Endometrial microvascular endothelial cells (primary cell): ENCODE measurements at regions not wholly inside any gene's neighbourhood (a gene's known extent, or its start where the extent isn't known, plus 50 kb on each side); places are given as distances from the start of the nearest gene placed in this dataset.

Source experiments
- in situ Hi-C: cut with HindIII; loops from 2 replicates; pipeline ENCODE4 v1.10.0; 2017; ENCODE audit warnings: low sequenced_read_pairs, low pct_unique_long_range_greater_than_20kb; ENCODE audit errors: inconsistent ontology term

DNA sequence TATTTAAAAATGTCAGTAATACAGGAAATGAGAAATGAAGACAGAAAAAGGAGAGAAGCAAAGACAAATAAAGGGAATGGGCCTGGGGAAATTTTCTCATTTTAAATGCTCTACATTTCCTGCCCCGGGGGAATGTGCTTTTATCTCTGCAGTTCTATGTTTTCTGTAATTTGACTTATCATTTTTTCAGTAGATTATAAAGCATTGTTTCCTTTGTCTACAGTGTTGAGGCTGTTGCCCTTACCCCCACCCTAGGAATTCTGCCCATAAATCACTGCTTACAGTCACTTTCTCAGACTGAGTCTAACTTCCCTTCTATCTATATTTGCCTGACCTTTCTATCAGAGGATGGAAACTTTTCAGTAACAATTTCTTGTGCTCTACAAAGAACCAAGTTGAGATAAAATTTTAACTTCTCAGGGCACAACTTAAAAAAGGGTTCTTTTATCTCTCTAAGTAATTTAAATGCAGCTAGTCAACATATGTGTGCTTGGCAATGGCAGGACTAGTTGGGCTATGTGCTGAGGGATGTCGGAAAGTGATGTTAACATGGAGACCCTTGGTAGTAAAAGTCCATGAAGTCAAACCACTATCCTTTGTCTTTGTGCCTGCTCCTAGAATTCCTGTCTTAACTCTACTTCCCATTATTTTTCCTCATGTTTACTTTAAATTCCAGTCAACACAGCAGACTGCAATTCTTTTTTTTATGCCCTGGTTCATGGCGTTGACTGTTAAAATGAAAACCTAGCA, 146.5 kb upstream of the MMADHC start:
- in situ Hi-C loops: no loop called here

- in situ Hi-C loops: no loop called here
Observed at GRCh38 chr2:149732730-149733290, 145.2 kb upstream of the MMADHC start.

DNA sequence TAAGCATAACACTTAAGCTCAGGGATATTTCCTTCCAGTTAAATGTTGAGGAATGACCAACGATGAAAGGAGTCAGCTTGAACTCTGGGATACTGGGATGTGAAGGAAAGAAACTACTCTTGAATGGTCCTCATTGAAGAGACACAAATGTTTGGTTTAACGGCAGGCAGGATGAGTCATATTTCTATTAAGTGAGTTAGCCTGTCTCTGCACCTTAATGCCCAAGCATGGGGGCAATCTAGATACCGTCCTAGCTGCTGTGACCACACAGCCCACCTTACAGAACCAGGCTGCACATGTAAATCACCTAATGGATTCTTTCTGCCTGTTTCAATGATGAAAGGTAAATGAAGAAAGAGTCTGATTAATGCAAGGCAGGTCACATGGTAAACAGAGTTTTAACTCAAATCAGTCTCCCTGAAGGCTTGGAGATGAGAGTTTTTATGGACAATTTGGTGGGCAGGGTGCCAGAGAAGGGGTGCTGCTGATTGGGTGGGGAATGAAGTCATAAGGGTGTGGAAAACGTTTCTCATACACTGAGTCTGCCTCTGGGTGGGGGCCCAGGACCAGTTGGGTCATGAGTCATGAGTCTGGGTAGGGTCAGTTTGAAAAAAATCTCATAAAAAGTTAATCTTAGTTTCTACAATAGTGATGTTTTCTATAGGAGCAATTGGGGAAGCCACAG, 144.6 kb upstream of the MMADHC start:
- in situ Hi-C loops: no loop called here

DNA sequence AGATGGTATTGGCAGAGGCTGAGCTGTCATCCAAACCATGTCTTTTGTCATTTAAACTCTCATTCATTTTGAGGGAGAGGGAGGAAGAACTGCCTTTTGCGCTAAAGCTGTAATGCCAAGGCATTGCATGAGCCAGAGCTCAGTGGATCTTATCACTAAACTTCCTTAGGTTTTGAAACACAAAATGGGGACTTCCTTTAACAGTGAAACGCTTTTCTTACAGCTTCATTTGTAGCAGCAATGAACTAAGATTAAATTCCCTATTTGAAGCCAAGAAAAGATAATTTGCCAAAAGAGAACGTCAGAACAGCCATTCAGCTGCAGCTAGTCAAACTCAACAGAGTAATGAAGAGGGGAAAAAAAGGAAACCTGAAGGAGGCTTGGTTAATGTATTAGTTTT, 143.5 kb upstream of the MMADHC start:
- in situ Hi-C loops: no loop called here

- in situ Hi-C loops: no loop called here
Observed at GRCh38 chr2:149729586-149729985, 142.0 kb upstream of the MMADHC start.

- in situ Hi-C loops: no loop called here
Observed at GRCh38 chr2:149727927-149728326, 140.4 kb upstream of the MMADHC start.

DNA sequence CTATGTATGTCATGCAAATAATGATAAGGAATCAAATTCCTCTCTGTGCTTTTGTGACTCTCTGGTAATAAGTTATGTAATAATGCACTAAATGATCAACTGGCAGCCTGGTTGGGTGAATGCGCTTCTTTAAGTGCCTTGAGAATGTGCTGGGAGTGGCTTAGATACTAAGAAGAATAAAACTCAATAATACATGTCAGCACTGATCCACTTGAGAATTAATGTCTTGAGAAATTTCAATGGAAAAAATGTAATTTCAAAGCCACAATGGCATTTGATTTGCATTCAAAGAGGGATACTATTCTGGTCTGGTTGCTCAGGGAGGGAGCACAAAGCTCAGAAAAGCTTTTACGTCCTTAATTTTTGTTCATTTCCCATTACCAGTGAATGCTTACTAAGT, 137.7 kb upstream of the MMADHC start:
- in situ Hi-C loops: no loop called here

DNA sequence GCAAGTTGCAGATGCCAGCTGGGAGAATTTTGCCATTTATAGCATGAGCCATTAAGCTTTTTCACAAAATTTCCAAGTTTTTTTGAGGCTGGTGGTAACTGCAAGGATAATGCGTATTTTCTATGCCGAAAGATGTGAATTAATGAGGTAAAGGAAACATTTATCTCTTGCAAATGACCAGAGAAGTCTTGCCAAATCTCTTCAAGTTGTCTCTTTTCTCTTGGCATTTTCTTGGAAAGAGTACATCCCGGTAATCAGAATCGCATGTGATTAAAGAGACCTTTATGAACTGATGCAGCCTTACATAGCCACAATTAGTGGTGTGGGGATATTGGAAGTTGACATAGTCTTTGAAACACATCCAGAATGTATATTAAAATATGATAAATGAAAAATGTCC, 136.5 kb upstream of the MMADHC start:
- in situ Hi-C loops: no loop called here

- in situ Hi-C loops: no loop called here
Observed at GRCh38 chr2:149720615-149721014, 133.0 kb upstream of the MMADHC start.

- in situ Hi-C loops: no loop called here
Observed at GRCh38 chr2:149719695-149720094, 132.1 kb upstream of the MMADHC start.

DNA sequence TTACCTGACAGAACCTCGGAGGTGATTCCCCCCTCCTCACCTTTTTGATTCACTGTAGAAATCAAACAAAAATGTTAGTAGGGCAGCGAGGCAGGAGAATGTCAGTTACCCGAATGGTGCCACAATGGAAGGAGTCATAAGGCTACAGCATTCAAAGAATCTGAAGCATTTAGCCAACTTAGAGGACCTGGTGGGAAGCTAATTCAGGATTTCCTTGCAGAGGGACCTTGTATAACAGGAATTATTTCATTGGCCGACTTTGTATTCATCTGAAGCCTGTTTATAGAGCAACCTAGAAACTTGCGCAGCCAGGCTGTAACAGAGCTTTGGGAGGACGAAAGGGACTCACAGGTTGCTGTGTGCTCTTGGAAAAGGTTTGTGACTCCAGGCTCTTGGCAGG, 129.1 kb upstream of the MMADHC start:
- in situ Hi-C loops: no loop called here

DNA sequence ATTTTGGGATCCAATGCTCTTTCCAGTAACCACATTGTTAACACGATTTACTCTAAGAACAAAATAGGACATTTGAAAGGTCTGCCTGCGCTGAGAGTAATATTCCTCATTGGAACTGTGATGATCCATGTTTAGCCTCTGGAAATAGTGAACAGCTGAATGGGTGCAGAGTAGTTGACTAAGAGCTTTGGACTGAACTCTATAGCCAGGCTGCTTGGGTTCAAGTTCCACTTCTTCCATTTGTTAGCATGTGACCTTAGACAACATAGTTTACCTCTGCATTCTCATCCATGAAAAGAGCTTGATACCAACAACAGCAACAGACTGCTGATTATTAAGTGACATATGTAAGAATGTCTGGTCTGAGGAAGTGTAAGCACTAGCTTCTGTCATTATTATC, 128.3 kb upstream of the MMADHC start:
- in situ Hi-C loops: no loop called here

GRCh38 chr2:149715005-149715592, 127.5 kb upstream of the MMADHC start:
- in situ Hi-C loops: no loop called here

- in situ Hi-C loops: no loop called here
Observed at GRCh38 chr2:149709496-149710263, 122.1 kb upstream of the MMADHC start.

GRCh38 chr2:149703281-149703680, 115.7 kb upstream of the MMADHC start:
- in situ Hi-C loops: loop anchor here (5.0 kb wide), 1 partner anchor 56 kb away; no protein-coding TSS in a partner anchor

GRCh38 chr2:149702571-149702970, 115.0 kb upstream of the MMADHC start:
- in situ Hi-C loops: loop anchor here (5.0 kb wide), 1 partner anchor 55 kb away; no protein-coding TSS in a partner anchor

DNA sequence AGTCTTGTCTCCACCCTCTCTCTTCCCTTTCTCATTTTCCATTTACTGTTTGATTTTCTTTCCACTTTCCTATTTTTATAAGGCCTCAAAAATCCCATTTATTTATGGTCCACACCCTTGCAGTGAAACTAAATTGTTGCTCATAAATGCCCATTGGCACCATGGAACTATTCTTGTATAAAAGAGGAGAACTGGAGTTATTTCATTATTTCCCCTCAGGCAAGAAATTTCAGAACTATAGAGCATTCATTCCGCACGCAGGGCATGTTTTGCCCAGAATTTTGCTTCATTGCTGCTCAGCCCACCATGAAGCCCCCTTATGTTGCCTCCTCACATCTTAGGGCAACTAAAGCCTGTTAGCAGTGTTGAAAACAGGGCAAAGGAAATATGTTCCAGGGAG, 113.7 kb upstream of the MMADHC start:
- in situ Hi-C loops: loop anchor here (5.0 kb wide), 1 partner anchor 54 kb away; no protein-coding TSS in a partner anchor

GRCh38 chr2:149692961-149693396, 105.4 kb upstream of the MMADHC start:
- in situ Hi-C loops: no loop called here

- in situ Hi-C loops: no loop called here
Observed at GRCh38 chr2:149690825-149691224, 103.2 kb upstream of the MMADHC start.
